NK-92 (cell line): ENCODE measurements at regions not wholly inside any gene's neighbourhood (a gene's known extent, or its start where the extent isn't known, plus 50 kb on each side); places are given as distances from the start of the nearest gene placed in this dataset.

ENCODE experiments used
- DNase-seq: peaks from one replicate; lab custom pipeline; 2025; ENCODE audit not compliant: unreplicated experiment; lab: John Stamatoyannopoulos, UW

GRCh38 chr10:6657669-6658068 is 77.6 kb upstream of the PRKCQ start:
- no peak for DNase-seq

- DNase-seq = no peak
Measured at GRCh38 chr10:6657196-6657595, 77.1 kb upstream of the PRKCQ start.

- DNase-seq = no peak
Measured at GRCh38 chr10:6654571-6654970, 74.5 kb upstream of the PRKCQ start.

GRCh38 chr10:6650586-6650985 is 70.5 kb upstream of the PRKCQ start:
- DNase-seq = no peak

GRCh38 chr10:6649903-6650302 is 69.8 kb upstream of the PRKCQ start:
- DNase-seq = no peak

- peak; percentile 4 for DNase-seq
Measured at GRCh38 chr10:6648894-6649720, 69.0 kb upstream of the PRKCQ start.

- DNase-seq = no peak
Measured at GRCh38 chr10:6647811-6648526, 67.9 kb upstream of the PRKCQ start.

GRCh38 chr10:6643962-6644361 is 63.9 kb upstream of the PRKCQ start:
- DNase-seq = no peak

- no peak for DNase-seq
Measured at GRCh38 chr10:6642876-6643275, 62.8 kb upstream of the PRKCQ start.

GRCh38 chr10:6640433-6641040 is 60.5 kb upstream of the PRKCQ start:
- no peak for DNase-seq

- DNase-seq = no peak
Measured at GRCh38 chr10:6637053-6637452, 57.0 kb upstream of the PRKCQ start.

- no peak for DNase-seq
Measured at GRCh38 chr10:6635784-6636183, 55.7 kb upstream of the PRKCQ start.
